Osteocyte (in vitro differentiated cells): ENCODE measurements at regions not wholly inside any gene's neighbourhood (a gene's known extent, or its start where the extent isn't known, plus 50 kb on each side); places are given as distances from the start of the nearest gene placed in this dataset.

Experiments
- DNase-seq: peaks from one replicate; pipeline ENCODE4 v3.0.0; 2021; ENCODE audit warnings: mixed read lengths; ENCODE audit not compliant: unreplicated experiment; ENCODE audit errors: extremely low spot score
- H3K27ac Mint-ChIP-seq: one replicate; pipeline ENCODE4 v1.8.0; 2021; ENCODE audit warnings: mild to moderate bottlenecking, mixed read lengths; ENCODE audit not compliant: unreplicated experiment
- H3K27me3 Mint-ChIP-seq: one replicate; pipeline ENCODE4 v1.8.0; 2021; ENCODE audit warnings: mixed read lengths; ENCODE audit not compliant: unreplicated experiment
- H3K36me3 Mint-ChIP-seq: one replicate; pipeline ENCODE4 v1.8.0; 2021; ENCODE audit warnings: mixed read lengths; ENCODE audit not compliant: unreplicated experiment
- H3K4me1 Mint-ChIP-seq: one replicate; pipeline ENCODE4 v1.8.0; 2021; ENCODE audit warnings: mixed read lengths; ENCODE audit not compliant: unreplicated experiment
- H3K4me3 Mint-ChIP-seq: one replicate; pipeline ENCODE4 v1.8.0; 2021; ENCODE audit warnings: mild to moderate bottlenecking, moderate library complexity, mixed read lengths; ENCODE audit not compliant: unreplicated experiment
- H3K9me3 Mint-ChIP-seq: one replicate; pipeline ENCODE4 v1.8.0; 2021; ENCODE audit warnings: mixed read lengths; ENCODE audit not compliant: unreplicated experiment
- TF ChIP-seq, protein P1 (sequence below): fragments of 200-600 bp; sonication (generic); IDR thresholded peaks from 2 replicates; pipeline ENCODE4 v1.5.0; 2021; ENCODE audit warnings: antibody characterized with exemption, mild to moderate bottlenecking, moderate library complexity

DNA sequence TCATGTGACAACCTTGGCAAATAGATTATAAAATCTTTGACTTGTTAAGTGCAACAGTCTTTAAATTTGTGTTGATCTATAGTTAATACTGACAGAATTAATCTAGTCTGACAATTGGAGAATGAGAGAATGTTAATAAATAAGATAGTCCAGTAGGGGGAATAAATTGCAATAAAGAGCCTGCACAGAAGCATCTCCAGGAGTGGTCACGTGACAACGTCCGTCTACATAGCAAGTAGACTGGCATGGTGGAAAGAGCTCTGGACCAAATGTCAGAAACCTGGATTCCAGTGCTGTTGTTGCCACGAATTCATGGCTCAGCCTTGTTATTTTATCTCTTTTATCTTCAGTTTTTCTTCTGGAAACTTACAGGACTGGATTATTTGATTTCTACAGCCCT, 436.5 kb downstream of the RAB28 start:
- H3K9me3 Mint-ChIP-seq, result peaks cover 20% of the 10 kb centered on the region
- no peak overlapping the region for H3K4me3 Mint-ChIP-seq
- TF ChIP-seq, protein P1, sequence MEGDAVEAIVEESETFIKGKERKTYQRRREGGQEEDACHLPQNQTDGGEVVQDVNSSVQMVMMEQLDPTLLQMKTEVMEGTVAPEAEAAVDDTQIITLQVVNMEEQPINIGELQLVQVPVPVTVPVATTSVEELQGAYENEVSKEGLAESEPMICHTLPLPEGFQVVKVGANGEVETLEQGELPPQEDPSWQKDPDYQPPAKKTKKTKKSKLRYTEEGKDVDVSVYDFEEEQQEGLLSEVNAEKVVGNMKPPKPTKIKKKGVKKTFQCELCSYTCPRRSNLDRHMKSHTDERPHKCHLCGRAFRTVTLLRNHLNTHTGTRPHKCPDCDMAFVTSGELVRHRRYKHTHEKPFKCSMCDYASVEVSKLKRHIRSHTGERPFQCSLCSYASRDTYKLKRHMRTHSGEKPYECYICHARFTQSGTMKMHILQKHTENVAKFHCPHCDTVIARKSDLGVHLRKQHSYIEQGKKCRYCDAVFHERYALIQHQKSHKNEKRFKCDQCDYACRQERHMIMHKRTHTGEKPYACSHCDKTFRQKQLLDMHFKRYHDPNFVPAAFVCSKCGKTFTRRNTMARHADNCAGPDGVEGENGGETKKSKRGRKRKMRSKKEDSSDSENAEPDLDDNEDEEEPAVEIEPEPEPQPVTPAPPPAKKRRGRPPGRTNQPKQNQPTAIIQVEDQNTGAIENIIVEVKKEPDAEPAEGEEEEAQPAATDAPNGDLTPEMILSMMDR, result no peak
- no peak overlapping the region for H3K27ac Mint-ChIP-seq
- H3K27me3 Mint-ChIP-seq, result no peaks in the 10 kb centered on the region
- no peak for DNase-seq
- H3K4me1 Mint-ChIP-seq, result no peaks in the 10 kb centered on the region
- H3K36me3 Mint-ChIP-seq, result no peaks in the 10 kb centered on the region

DNA sequence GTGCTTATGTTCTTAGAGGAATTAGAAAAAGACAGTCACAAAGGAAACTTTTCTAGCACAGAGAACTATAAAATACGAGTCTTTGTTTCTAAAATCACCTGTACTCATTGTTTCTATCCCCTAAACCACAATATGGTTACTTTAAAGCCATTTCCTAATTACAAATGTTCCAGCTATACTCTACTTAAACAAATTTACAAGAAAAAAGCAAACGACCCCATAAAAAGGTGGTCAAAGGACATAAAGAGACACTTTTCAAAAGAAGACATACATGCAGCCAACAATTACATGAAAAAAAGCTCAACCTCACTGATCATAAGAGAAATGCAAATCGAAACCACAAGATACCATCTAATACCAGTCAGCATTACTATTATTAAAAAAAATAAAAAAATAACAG, 447.3 kb downstream of the RAB28 start:
- H3K27ac Mint-ChIP-seq, result no peak overlapping the region
- H3K4me1 Mint-ChIP-seq, result no peaks in the 10 kb centered on the region
- H3K9me3 Mint-ChIP-seq, result no peaks in the 10 kb centered on the region
- DNase-seq, result no peak
- no peak overlapping the region for H3K4me3 Mint-ChIP-seq
- H3K27me3 Mint-ChIP-seq, result no peaks in the 10 kb centered on the region
- TF ChIP-seq, protein P1, result no peak
- H3K36me3 Mint-ChIP-seq, result no peaks in the 10 kb centered on the region

DNA sequence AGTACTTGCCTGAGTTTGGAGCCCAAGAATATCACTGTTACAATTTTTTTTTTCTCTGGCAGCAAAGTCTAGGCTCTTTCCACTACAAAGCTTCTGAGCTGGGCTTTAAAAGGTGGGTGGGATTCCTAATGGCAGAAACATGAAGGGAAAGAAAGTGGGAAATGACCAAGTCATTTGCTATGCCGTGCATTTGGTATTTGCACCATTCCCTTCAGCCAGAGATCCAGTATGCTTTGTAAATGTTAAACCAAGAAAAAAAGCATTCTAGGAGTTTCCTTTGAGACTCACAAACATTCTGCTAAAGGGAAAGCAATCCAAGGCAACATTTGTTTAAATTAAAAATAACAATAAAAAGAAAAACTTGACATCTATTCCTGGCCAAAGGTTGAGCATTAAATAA, 451.2 kb downstream of the RAB28 start:
- no peaks in the 10 kb centered on the region for H3K9me3 Mint-ChIP-seq
- DNase-seq, result no peak
- no peaks in the 10 kb centered on the region for H3K27me3 Mint-ChIP-seq
- H3K4me3 Mint-ChIP-seq, result no peak overlapping the region
- TF ChIP-seq, protein P1, result no peak
- H3K27ac Mint-ChIP-seq, result no peak overlapping the region
- no peaks in the 10 kb centered on the region for H3K36me3 Mint-ChIP-seq
- no peaks in the 10 kb centered on the region for H3K4me1 Mint-ChIP-seq

GRCh38 chr4:13024147-13025105, 459.7 kb downstream of the RAB28 start:
- DNase-seq, result no peak
- Mint-ChIP-seq H3K4me3 (no peak overlapping the region), H3K27me3 (no peaks in the 10 kb centered on the region), H3K36me3 (no peaks in the 10 kb centered on the region), H3K4me1 (no peaks in the 10 kb centered on the region), H3K9me3 (peaks cover 8% of the 10 kb centered on the region), H3K27ac (no peak overlapping the region)
- TF ChIP-seq, protein P1, result no peak

- H3K4me3 Mint-ChIP-seq, result no peak overlapping the region
- peaks cover 2% of the 10 kb centered on the region for H3K27me3 Mint-ChIP-seq
- H3K36me3 Mint-ChIP-seq, result no peaks in the 10 kb centered on the region
- no peaks in the 10 kb centered on the region for H3K4me1 Mint-ChIP-seq
- no peaks in the 10 kb centered on the region for H3K9me3 Mint-ChIP-seq
- H3K27ac Mint-ChIP-seq, result no peak overlapping the region
- TF ChIP-seq, protein P1, result no peak
- no peak for DNase-seq
Measured at GRCh38 chr4:13007802-13008470, 476.2 kb downstream of the RAB28 start.
